K562 (cell line): ENCODE measurements at regions not wholly inside any gene's neighbourhood (a gene's known extent, or its start where the extent isn't known, plus 50 kb on each side); places are given as distances from the start of the nearest gene placed in this dataset.

Source experiments
- ATF2 ChIP-seq: sonication (generic); formaldehyde crosslinking; IDR thresholded peaks from 2 replicates; pipeline ENCODE4 v1.8.1; 2022; ENCODE audit warnings: missing genetic modification reagents
- MAZ ChIP-seq, 2 experiments: fragments of 450-650 bp in 1 of 2; sonication (generic) in 1 of 2; formaldehyde crosslinking; IDR thresholded peaks in 1 of 2; conservative IDR thresholded peaks in 1 of 2; 2 replicates each; pipeline versions ENCODE4 v1.4.0 to v1.5.0; 2020; ENCODE audit warnings: mild to moderate bottlenecking in 1 of 2, missing genetic modification reagents in 1 of 2

GRCh38 chr2:153218851-153219250 lies 259.7 kb downstream of the RPRM start:
- TF ChIP-seq ATF2 (CRISPR knock-in tag) (no peak), MAZ (CRISPR knock-in tag; conservative IDR thresholded peaks at IDR 0.05 in 1 of 2, IDR thresholded peaks at IDR 0.05 in 1 of 2) (no peak)
